Lower lobe of right lung (tissue), 2 donors: ENCODE measurements at regions not wholly inside any gene's neighbourhood (a gene's known extent, or its start where the extent isn't known, plus 50 kb on each side); places are given as distances from the start of the nearest gene placed in this dataset.

Source experiments
- ATAC-seq, 2 donors: fragments of 200-7000 bp; cut with Tn5 transposase; one replicate each; pipeline ENCODE4 v1.9.1; 2020 to 2022; ENCODE audit warnings: mild to moderate bottlenecking in 2 of 2, moderate library complexity in 2 of 2
- DNase-seq: peaks from one replicate; pipeline ENCODE4 v3.0.0-alpha.2; 2020
- H3K27ac ChIP-seq: fragments of 200-600 bp; one replicate; pipeline ENCODE4 v1.8.0; 2022
- H3K27me3 ChIP-seq: fragments of 200-600 bp; one replicate; pipeline ENCODE4 v1.8.0; 2022; ENCODE audit warnings: low read depth
- H3K36me3 ChIP-seq: fragments of 200-600 bp; one replicate; pipeline ENCODE4 v1.8.0; 2022; ENCODE audit warnings: mild to moderate bottlenecking
- H3K4me1 ChIP-seq: fragments of 200-600 bp; one replicate; pipeline ENCODE4 v1.8.0; 2022
- H3K4me3 ChIP-seq: fragments of 200-600 bp; one replicate; pipeline ENCODE4 v1.8.0; 2022; ENCODE audit warnings: mild to moderate bottlenecking
- H3K9me3 ChIP-seq: fragments of 200-600 bp; one replicate; pipeline ENCODE4 v1.8.0; 2022
- CTCF ChIP-seq: fragments of 200-600 bp; IDR thresholded peaks from one replicate; pipeline ENCODE4 v1.8.0; 2022; ENCODE audit warnings: antibody characterized with exemption, mild to moderate bottlenecking
- intact Hi-C: fragments of 100-400 bp; cut with DNase I; formaldehyde crosslinking; loops from one replicate; pipeline ENCODE4 v1.11.0; 2022
- donor health status: DM: no; HTN: yes; CAD: no; lungs with severe emphysema.

- no peak for ATAC-seq
- Histone ChIP-seq H3K4me3 (no peak overlapping the region), H3K27me3 (no peaks in the 10 kb centered on the region), H3K9me3 (peaks cover 6% of the 10 kb centered on the region), H3K36me3 (no peaks in the 10 kb centered on the region), H3K27ac (no peak overlapping the region), H3K4me1 (peaks cover 8% of the 10 kb centered on the region)
- TF ChIP-seq CTCF = no peak
- intact Hi-C loops = no loop called here
- no peak for DNase-seq
Observed at GRCh38 chr11:95568281-95568680, 221.3 kb downstream of the FAM76B start.

DNA sequence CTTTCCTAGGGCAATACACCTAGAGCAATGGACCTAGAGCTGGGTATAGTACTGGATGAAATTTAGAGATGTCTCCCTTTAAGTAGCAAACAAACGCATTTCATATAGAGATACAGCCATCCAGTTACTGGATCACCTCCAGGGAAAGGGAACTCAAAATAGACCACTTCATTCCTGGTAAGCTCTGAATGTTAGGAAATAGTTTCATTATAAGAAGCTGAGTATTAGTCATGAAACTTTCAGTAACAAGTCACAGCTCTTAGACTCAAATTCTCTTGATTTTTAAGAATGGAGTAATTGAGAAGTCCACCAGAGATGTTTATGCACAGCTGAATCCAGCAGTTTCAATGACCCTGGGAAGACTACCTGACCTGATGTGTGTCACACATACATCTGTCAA is 221.9 kb downstream of the FAM76B start:
- peaks cover 6% of the 10 kb centered on the region for H3K9me3 ChIP-seq
- ATAC-seq = no peak
- no peak for TF ChIP-seq CTCF
- H3K4me3 ChIP-seq = no peak overlapping the region
- intact Hi-C loops = no loop called here
- no peak overlapping the region for H3K27ac ChIP-seq
- no peaks in the 10 kb centered on the region for H3K36me3 ChIP-seq
- DNase-seq = no peak
- H3K4me1 ChIP-seq = peaks cover 8% of the 10 kb centered on the region
- H3K27me3 ChIP-seq = no peaks in the 10 kb centered on the region

- H3K4me1 ChIP-seq = peaks cover 8% of the 10 kb centered on the region
- H3K27ac ChIP-seq = no peak overlapping the region
- peaks cover 6% of the 10 kb centered on the region for H3K9me3 ChIP-seq
- no peaks in the 10 kb centered on the region for H3K27me3 ChIP-seq
- no peaks in the 10 kb centered on the region for H3K36me3 ChIP-seq
- intact Hi-C loops = no loop called here
- no peak for TF ChIP-seq CTCF
- no peak for DNase-seq
- no peak overlapping the region for H3K4me3 ChIP-seq
- ATAC-seq = no peak
Observed at GRCh38 chr11:95566211-95566610, 223.4 kb downstream of the FAM76B start.

- peaks cover 8% of the 10 kb centered on the region for H3K4me1 ChIP-seq
- peaks cover 6% of the 10 kb centered on the region for H3K9me3 ChIP-seq
- ATAC-seq = no peak
- no peak for DNase-seq
- H3K27me3 ChIP-seq = no peaks in the 10 kb centered on the region
- no peaks in the 10 kb centered on the region for H3K36me3 ChIP-seq
- H3K27ac ChIP-seq = no peak overlapping the region
- no peak overlapping the region for H3K4me3 ChIP-seq
- intact Hi-C loops = no loop called here
- TF ChIP-seq CTCF = no peak
Observed at GRCh38 chr11:95565724-95566141, 223.8 kb downstream of the FAM76B start.

GRCh38 chr11:95563859-95564258 is 225.7 kb downstream of the FAM76B start:
- Histone ChIP-seq H3K27me3 (no peaks in the 10 kb centered on the region), H3K9me3 (no peaks in the 10 kb centered on the region), H3K4me3 (no peak overlapping the region), H3K36me3 (no peaks in the 10 kb centered on the region), H3K27ac (no peak overlapping the region), H3K4me1 (peaks cover 8% of the 10 kb centered on the region)
- no peak for TF ChIP-seq CTCF
- no peak for DNase-seq
- ATAC-seq = no peak
- intact Hi-C loops = no loop called here

- H3K4me1 ChIP-seq = peaks cover 8% of the 10 kb centered on the region
- H3K36me3 ChIP-seq = no peaks in the 10 kb centered on the region
- intact Hi-C loops = no loop called here
- H3K27ac ChIP-seq = no peak overlapping the region
- no peak overlapping the region for H3K4me3 ChIP-seq
- TF ChIP-seq CTCF = no peak
- H3K9me3 ChIP-seq = no peaks in the 10 kb centered on the region
- ATAC-seq = no peak
- DNase-seq = no peak
- H3K27me3 ChIP-seq = no peaks in the 10 kb centered on the region
Observed at GRCh38 chr11:95563173-95563572, 226.4 kb downstream of the FAM76B start.
